ENCODE measurements at regions not wholly inside any gene's neighbourhood (a gene's known extent, or its start where the extent isn't known, plus 50 kb on each side); places are given as distances from the start of the nearest gene placed in this dataset.

- Histone ChIP-seq H3K36me3 (no peaks in the 10 kb centered on the region), H3K27me3 (peaks cover 0 to 3% (median 0%) of the 10 kb centered on the region in 3 donors), H3K9me3 (peaks cover 0 to 3% (median 0%) of the 10 kb centered on the region in 4 donors), H3K4me3 (no peak overlapping the region), H3K4me1 (peaks cover 0 to 6% (median 0%) of the 10 kb centered on the region in 4 donors), H3K27ac (no peak overlapping the region)
- TF ChIP-seq POLR2AphosphoS5 (IDR thresholded peaks at IDR 0.05) (no peak), CTCF (IDR thresholded peaks at IDR 0.05) (no peak), EP300 (IDR thresholded peaks at IDR 0.05) (no peak), POLR2A (IDR thresholded peaks at IDR 0.05) (no peak)
- WGBS, 5 donors, result 89 to 92% (median 91%) methylated on average over 4 to 6 of the region's 6 CpGs
- DNase-seq, result no peak
- intact Hi-C loops (cut with DNase I; ENCODE audit: low total_unique reads), result no loop called here
Measured at GRCh38 chr20:60352596-60352995, 394.4 kb downstream of the CDH26 start.

- Histone ChIP-seq H3K36me3 (no peaks in the 10 kb centered on the region), H3K4me1 (peaks cover 0 to 6% (median 0%) of the 10 kb centered on the region in 4 donors), H3K4me3 (no peak overlapping the region), H3K27ac (no peak overlapping the region), H3K27me3 (peaks cover 0 to 3% (median 0%) of the 10 kb centered on the region in 3 donors), H3K9me3 (peaks cover 0 to 2% (median 0%) of the 10 kb centered on the region in 4 donors)
- 27 to 63% (median 44%) methylated on average over 5 of the region's 5 CpGs for WGBS, 5 donors
- intact Hi-C loops (cut with DNase I; ENCODE audit: low total_unique reads), result no loop called here
- DNase-seq, result peak in 1 of 2 donors; percentile 44
- TF ChIP-seq EP300 (IDR thresholded peaks at IDR 0.05) (no peak), POLR2AphosphoS5 (IDR thresholded peaks at IDR 0.05) (no peak), POLR2A (IDR thresholded peaks at IDR 0.05) (no peak), CTCF (IDR thresholded peaks at IDR 0.05) (no peak)
Measured at GRCh38 chr20:60354024-60354580, 395.9 kb downstream of the CDH26 start.

GRCh38 chr20:60358101-60358500, 399.9 kb downstream of the CDH26 start:
- DNase-seq, result no peak
- Histone ChIP-seq H3K4me3 (no peak overlapping the region), H3K27ac (no peak overlapping the region), H3K4me1 (peaks cover 0 to 6% (median 0%) of the 10 kb centered on the region in 4 donors), H3K36me3 (no peaks in the 10 kb centered on the region), H3K27me3 (no peaks in the 10 kb centered on the region), H3K9me3 (no peaks in the 10 kb centered on the region)
- TF ChIP-seq EP300 (IDR thresholded peaks at IDR 0.05) (no peak), POLR2AphosphoS5 (IDR thresholded peaks at IDR 0.05) (no peak), CTCF (IDR thresholded peaks at IDR 0.05) (no peak), POLR2A (IDR thresholded peaks at IDR 0.05) (no peak)
- whole genome bisulfite sequencing, 5 donors, result 83 to 96% (median 87%) methylated on average over 4 of the region's 4 CpGs
- intact Hi-C loops (cut with DNase I; ENCODE audit: low total_unique reads), result no loop called here

- Histone ChIP-seq H3K27ac (no peak overlapping the region), H3K36me3 (no peaks in the 10 kb centered on the region), H3K27me3 (no peaks in the 10 kb centered on the region), H3K4me3 (no peak overlapping the region), H3K9me3 (no peaks in the 10 kb centered on the region), H3K4me1 (no peaks in the 10 kb centered on the region)
- TF ChIP-seq POLR2AphosphoS5 (IDR thresholded peaks at IDR 0.05) (no peak), POLR2A (IDR thresholded peaks at IDR 0.05) (no peak), EP300 (IDR thresholded peaks at IDR 0.05) (no peak), CTCF (IDR thresholded peaks at IDR 0.05) (no peak)
- DNase-seq, result no peak
- WGBS, 5 donors, result 87 to 97% (median 94%) methylated on average over 5 of the region's 5 CpGs
- intact Hi-C loops (cut with DNase I; ENCODE audit: low total_unique reads), result no loop called here
Measured at GRCh38 chr20:60359010-60359409, 400.8 kb downstream of the CDH26 start.

Measured in stomach (tissue), 8 donors.